Suppressor macrophage treated with lipopolysaccharide for 4 hours (primary cell): ENCODE measurements at regions not wholly inside any gene's neighbourhood (a gene's known extent, or its start where the extent isn't known, plus 50 kb on each side); places are given as distances from the start of the nearest gene placed in this dataset.
"Not testable (repeated sequence)": the region's sequence is repeated elsewhere in the genome, so short reads cannot be mapped to it uniquely, and the experiment has no call there.

Experiments used
- DNase-seq: peaks from one replicate; pipeline ENCODE4 v3.0.0-alpha.2; 2020

DNA sequence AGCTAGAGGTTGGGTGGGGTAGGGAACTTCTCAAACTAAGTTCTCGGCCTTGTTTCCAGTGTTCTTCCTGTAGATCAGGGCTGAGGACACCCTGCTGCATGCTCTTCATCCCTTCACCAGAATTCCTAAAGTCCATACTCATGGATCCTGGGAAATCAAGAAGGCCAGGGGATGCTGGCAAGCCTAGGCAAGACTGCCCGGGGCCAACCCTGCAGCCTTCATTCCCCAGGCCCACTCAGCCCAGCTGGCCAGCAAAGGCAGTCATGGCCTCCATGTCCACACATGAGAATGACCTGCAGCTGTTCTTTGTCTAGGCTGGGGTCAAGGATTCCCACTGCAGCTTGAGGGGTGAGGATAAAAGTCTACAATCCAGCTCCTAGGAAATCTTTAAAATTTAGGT lies 109.3 kb upstream of the ETV6 start:
- no peak for DNase-seq

DNA sequence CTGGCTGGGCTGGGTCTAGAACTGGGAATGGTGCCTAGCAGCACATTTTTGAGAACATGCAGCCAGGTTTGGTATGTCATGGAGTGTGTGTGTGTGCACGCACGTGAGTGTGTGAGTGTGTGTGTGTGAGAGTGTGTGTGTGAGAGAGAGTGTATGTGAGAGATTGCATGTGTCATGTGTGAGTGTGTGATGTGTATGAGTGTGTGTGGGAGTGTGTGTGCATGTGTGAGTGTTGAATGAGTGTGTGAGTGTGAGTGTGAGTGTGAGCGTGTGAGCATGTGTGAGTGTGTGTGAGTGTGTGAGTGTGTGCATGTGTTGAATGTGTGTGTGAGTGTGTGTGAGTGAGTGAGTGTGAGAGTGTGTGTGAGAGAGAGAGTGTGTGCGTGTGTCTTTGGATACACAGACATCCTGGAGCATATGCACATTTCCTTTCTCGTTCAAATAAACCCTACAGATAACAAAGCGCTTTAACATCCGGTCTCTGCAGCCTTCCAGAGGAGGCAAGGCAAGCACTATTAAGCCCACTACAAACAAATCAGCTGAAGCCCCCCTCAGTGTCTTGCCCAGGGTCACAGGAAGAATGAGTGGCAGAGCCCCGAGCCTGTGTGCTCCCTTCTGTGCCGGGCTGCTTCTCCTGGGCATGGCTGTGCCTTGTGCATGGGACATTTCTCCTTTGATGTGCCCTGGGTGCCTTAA lies 108.7 kb upstream of the ETV6 start:
- no peak for DNase-seq

DNA sequence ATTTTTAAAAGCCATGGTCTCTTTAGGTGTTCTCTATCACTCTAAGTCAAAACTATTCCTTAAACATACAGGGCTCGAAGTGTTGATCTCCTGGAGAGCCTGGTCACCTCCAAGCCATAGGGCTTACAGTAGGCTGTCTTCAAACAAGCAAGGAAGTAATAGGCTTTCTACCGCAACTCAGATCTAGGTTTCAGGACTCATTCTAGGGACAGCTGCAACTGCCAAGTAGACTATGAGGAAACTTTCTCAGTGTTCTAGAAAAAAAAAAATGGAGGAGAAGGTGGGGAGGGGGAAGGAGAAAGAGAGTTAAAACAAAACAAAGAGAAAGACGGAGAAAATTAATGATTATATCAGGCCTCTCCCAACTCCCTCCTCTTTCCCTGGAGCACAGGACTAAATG lies 106.9 kb upstream of the ETV6 start:
- no peak for DNase-seq

DNA sequence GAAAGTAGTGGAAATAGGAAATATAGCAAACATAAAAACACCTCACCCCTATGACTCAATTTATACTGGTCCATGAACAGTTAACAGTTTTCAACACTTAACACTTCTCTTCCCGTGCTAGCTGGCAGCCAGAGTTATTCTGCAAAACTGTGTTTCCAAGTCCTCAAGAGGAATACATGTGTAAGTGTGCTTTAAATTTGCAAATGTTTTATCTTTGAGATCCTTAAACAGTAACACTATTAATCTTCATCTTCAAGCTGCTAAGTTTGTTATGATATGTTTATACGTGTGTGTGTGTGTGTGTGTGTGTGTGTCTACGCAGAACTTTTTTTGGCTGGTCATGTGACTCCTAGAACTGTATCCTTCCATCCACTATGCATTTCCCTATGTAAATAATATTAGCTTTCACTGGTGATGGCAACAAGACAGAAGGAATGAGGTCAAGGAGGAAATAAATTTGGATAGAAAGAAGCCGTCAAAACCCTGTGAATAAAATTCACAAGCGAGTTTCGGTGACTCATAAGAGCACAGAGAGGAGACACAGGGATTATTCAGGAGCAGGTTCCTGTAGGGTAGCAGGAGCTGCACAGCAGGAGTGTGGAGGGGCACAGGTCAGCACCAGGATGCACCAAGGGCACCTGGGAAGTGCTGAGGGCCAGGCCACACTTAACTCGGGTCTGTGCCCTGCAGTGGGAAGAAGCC lies 105.9 kb upstream of the ETV6 start:
- no peak for DNase-seq

DNA sequence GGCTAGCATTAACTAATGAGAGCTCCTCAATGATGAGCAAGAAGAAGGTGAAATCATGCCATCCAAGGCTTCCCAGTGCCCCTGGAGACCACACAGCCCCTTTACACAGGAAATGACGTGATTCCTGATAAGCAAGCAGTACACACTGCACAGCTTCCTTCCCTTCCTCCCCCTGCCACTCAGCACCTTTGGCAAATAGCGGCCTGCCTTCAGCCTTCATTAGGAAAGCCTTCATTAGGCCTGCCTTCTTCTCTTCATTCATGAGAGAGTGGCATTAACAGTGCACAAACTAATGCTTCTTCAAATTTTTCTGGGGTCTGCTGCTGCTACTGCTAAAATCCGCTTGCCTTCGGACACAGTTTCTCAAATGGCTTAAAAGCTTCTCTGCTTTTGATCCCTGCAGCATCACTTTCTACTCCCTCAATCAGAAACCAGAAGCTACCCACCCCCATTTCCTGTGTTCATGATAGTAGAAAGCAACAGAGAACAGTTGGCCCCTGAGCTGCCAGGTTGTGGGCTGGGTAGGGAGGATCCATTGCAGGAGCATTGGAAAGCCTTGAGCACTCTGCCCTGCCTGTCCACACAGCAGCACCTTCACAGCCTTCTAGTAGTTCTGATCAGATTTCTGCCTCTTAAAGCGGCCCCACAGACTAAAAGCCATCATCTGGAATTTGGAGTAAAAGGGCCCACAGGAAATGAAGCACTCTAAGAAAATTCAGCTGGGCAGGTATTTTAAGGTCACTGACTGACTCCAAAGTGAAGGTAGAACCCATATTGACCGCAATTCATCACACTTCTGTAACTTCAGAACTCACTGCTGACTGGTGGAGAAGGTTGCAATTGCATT lies 103.8 kb upstream of the ETV6 start:
- DNase-seq = no peak

DNA sequence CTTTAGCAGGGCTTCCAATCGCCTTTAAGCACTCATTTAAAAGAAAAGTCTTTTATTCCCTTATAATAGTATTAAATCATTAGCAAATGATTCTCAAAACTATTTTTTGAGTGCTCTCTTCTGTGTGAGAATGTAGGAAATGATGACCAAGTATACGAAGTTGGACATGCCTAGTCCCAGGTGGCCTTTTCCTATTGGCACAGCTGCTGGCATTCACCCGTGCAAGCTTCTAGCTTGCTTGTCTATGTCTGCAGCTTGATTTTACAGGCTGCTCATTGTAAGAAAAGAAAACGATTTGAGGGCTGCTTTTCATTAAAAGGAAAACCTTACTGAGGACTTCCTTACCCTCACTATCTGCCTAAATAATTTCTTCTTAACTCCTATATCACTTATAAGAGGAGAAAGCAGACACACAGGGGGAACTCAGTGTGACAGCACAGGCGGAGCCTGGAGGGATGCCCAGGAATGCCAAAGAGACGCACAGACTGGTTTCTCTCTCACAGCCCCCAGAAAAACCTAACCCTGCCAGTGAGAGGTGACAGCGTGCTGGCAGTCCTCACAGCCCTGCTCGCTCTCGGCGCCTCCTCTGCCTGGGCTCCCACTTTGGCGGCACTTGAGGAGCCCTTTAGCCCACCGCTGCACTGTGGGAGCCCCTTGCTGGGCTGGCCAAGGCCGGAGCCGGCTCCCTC lies 102.7 kb upstream of the ETV6 start:
- DNase-seq = not testable (repeated sequence)

DNA sequence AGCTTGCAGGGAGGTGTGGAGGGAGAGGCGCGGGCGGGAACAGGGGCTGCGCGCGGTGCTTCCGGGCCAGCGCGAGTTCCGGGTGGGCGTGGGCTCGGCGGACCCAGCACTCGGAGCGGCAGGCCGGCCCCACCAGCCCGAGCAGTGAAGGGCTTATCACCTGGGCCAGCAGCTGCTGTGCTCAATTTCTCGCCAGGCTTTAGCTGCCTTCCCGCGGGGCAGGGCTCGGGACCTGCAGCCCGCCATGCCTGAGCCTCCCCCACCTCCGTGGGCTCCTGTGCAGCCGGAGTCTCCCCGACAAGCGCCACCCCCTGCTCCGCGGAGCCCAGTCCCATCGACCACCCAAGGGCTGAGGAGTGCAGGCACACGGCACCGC lies 102.2 kb upstream of the ETV6 start:
- not testable (repeated sequence) for DNase-seq

DNA sequence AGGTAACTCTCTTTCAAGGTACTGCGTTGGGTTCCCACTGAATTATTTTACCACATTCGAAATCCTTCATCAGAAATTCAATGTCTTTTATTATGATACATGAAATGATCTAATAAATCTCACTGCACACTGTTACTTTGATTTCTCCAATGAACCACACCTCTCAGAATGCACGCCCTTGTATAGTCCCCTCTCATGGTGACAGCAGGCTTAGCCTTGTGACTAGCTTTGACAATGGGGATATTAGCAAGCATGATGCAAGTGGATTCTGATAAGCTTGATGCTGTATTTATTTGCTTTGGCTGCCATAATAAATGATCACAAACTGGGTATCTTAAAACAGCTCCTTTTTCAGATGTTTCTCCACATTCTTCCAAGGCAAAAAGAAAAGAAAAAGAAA lies 100.4 kb upstream of the ETV6 start:
- DNase-seq = no peak

DNA sequence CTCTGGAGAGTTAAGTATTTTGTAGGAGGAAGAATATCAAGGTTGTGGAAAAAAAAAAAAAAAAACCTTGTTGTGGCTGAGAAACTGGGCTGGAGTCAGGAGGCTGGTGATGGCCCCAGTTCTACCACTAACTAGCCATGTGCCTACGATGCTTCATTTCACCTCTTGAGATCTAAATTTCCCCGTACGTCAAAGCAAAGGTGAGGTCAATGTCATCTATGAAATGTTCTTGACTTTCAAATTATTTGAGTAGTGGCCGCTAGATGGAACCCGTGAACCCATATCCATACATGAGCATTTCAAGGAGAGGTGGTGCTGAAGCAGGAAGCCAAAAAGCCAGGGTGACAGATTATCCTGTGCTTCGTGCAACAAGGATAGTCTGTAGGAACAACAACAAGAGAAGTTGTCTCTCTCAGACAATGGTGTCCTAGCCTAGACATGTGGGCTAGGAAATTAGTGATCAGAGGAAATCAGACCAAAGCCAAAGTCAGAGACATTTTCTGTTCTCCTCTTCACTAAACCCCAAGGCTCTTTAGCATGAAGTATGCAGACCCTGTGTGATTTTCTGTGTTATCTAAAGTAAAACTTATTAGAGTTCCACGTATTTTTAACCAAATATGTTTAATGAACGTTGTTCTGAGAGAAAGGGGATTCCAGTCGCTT lies 95.5 kb upstream of the ETV6 start:
- peak; percentile 79 for DNase-seq

DNA sequence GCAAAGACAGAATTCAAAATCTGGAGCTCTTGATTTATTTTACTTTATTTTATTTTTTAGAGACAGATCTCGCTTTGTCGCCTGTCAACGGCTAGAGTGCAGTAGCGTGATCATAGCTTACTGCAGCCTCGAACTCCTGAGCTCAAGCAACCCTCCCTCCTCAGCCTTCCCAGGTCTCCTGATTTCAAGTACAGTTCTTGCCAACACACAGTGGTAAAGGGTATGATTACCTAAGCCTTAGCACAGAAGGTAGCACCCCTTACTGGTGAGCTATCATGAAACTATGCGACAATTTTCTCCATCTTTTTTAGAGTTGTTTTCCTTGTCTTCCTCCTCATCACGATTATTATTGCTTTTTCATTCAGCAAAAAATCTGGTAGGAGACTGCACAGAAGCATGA lies 94.3 kb upstream of the ETV6 start:
- DNase-seq = no peak

DNA sequence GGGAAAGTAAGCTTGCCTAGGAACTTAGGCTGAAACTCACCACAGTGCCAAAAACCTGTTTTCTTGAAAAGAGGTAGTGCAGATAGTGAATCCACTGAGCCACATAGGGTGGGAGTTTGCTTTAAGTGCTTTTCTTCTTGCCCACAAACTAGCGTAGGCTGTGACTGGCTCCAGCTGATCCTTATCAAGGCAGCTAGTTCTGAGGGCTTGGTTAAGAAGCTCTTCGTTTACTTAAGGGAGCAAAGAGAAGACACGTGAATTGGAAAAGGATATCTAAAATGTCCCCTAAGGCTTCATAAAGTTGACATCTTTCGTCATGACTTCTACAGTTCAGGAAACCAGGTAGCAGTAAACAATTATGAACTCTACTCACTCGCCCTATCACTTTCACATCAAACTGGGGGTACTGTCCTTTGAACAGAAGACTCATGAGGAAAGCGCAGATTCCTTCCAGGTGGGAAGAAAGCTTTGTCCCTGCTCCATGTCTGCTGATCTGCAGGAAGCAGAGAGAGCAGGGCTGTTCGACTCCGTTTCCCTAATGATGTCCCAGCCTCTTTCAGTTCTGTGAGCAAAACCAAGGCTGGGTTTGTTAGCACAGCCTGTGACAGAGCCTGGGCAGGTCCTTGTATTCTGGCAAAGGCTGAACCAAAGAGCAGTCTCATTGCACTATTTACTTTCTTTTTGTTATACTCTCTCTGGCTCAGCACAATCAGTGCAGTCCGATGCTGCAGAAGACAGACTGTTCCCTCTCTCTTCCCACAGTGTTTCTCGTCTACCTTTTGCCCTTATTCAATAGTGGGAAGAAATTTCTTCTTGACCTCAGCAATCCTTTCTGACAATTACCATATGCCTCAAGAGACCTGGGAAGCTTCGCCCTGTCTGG lies 93.5 kb upstream of the ETV6 start:
- no peak for DNase-seq

DNA sequence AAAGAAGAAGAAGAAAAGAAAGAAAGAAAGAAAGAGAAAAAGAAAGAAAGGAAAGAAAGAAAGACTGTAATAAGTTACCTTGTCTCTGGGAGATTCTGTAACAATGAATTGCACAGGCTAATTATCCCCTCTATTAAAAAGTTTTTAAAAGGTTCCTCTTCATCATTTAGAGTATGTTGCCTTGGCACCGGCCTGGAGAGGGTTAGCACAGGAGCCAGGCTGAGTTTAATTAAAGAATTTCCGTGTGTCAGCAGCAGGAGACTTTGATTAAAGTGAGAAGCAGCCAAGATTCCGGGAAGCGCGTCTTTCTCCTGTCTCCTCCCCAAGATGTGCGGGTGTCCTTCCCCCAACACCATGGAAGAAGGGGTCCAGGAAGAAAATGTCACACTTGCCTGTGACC lies 92.8 kb upstream of the ETV6 start:
- no peak for DNase-seq

DNA sequence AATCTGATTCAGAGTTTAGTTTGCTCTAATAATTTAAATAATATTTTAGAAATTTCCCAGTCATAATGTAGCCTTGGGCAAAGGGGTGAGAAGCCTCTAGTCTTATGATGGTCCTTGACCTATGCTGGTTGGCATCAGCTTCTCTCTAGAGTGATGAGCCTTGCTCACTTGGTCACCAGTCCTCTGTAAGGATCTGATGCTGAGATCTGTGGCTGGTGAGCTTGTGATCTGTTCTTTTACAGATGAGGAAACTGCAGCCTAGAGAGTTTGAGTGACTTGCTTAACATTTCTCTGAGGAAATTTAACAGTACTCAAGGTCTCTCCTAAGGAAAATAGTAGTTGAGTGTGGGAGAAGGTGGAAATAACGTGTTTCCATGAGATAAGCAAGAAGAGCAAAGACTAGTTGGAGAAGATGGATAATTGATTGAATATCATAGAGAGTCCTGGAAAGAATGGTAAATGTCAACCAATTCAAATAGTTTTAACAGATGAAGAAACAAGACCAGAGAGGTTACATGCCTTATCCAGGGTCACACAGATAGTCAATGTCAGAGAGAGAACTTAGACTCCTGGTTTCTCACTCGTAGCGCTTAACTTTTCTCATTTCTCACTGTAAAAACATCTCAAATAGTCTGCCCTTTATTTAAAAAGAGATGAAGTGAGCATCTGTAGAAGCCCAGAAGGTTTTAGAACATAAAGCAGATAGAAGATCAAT lies 89.7 kb upstream of the ETV6 start:
- DNase-seq = peak; percentile 44

DNA sequence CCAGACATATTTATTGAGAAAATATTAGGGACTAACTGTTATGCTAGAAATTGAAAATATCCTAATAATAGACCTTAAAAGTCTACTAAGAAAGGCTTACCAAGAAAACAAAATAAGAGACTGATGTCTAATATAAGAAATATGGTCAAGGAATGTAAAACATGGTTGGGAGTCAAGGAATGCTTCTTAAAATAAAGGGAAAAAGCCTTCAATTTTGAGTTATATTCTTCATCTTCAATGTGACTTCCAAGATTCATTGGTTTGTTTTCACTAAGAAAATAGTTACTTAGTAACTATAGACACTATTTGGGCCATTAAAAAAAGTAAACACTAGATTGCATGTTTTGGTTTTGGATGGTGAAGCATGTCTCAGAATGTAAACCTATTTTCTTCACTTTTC lies 88.1 kb upstream of the ETV6 start:
- no peak for DNase-seq

DNA sequence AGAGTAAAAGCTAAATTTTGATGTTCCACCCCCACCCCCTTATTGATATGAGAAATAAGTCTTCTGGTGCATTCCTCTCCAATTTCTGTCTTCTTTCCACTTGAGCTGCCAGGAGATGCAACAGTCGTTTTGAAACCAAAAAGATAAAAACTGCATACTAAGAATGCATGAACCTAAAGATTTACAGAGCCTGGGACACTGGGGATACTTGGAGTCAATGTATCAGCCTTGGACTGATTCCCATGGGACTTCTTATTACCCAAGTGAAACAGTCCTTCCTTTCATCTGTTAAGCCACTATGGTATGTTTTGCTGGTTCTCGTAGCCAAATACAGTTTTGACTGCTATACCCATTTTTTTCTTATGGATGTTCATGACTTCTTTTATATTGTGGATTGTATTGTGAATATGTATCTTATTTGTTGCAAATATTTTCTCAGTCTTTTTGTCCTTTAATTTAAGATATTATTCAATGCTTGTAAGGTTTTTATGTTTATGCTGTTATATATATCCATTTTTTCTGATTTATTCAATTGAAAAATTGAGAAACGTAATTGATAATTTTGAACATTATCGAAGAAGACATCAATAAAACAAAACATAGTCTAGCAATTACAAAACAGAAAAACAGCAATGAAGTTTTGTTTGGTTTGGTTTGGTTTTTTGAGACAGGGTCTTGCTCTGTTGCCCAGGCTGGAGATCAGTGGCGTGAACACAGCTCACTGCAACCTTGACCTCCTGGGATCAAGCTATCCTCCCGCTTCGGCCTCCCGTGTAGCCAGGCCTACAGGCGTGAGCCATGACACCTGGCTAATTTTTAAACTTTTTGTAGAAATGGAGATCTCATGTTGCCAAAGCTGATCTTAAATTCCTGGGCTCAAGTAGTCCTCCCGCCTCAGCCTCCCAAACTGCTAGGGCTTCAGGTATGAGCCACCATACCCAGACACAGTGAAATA lies 85.4 kb upstream of the ETV6 start:
- DNase-seq = no peak

DNA sequence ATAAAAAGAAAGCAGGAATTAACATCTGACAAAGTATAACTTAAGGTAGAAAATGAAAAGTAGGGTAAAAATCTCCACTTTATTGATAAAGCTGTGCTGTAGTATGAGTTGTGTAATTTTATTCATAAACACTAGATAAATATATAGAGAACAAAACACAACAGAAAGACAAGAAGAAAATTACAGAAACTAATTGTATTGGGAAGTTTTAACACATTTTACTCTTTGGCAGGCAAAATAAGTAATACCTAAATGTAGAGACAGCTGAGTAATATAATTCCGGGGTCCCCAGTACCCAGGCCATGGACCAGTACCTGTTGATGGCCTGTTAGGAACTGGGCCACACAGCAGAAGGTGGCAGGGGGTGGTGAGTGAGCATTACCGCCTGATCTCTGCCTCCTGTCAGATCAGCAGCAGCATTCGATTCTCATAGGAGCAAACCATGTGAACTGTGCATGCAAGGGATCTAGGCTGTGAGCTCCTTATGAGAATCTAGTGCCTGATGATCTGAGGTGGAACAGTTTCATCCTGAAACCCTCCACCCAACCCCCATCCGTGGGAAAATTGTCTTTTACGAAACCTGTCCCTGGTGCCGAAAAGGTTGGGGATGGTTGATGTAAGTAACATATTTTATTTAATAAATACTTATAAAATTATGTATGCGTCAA lies 84.4 kb upstream of the ETV6 start:
- no peak for DNase-seq

DNA sequence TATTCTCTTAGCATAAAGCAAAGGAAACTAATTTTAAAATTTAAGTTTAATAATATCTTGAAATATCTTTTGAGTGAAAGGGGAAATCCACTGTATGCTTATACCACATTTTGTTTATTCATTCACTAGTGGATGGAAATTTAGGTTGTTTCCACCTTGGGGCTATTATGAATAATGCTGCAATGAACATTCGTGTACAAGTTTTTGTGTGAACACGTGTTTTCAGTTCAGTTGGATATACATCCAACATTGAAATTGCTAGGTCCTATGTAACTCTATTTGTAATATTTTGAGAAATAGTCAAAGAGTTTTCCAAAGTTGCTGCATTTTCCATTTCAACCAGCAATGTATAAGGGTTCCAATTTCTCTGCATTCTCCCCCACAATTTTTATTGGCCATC lies 83.7 kb upstream of the ETV6 start:
- no peak for DNase-seq

DNA sequence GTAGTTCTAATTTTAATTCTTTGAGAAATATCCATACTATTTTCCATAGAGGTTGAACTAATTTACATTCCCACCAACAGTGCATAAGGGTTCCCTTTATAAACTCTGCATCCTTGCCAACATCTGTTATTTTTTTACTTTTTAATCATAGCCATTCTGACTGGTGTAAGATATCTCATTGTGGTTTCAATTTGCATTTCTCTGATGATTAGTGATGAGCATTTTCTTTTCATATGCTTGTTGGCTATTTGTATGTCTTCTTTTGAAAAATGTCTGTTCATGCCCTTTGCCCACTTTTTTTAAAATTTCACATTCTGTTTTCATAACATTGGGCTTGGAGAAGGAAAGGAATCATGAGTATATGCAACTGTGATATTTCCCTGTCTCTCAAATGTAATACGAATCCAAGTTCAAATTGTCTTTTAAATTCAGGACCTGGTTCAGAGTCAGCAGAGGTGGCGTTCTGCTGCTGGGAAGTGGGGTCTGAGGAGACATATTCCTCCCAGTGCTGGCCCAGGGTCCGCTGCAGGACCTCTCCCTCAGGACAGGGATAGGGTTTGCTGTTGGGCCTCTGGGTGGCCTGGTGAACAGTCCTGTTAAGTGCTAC lies 81.2 kb upstream of the ETV6 start:
- no peak for DNase-seq
